ENCODE measurements at regions not wholly inside any gene's neighbourhood (a gene's known extent, or its start where the extent isn't known, plus 50 kb on each side); places are given as distances from the start of the nearest gene placed in this dataset.
"Not testable (repeated sequence)": the region's sequence is repeated elsewhere in the genome, so short reads cannot be mapped to it uniquely, and the experiment has no call there.

DNA sequence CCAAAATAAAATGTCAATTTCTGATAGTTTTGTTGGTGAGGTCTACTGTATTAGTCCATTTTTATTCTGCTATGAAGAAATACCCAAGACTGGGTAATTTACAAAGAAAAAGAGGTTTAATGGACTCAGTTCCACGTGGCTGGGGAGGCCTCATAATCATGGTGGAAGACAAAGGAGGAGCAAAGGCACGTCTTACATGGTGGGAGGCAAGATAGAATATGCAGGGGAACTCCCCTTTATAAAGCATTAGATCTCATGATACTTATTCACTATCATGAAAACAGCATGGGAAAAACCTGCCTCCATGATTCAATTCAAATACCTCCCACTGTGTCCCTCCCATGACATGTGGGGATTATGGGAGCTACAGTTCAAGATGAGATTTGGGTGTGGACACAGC is 204.5 kb upstream of the ZEB2 start:
- TF ChIP-seq, protein P1, sequence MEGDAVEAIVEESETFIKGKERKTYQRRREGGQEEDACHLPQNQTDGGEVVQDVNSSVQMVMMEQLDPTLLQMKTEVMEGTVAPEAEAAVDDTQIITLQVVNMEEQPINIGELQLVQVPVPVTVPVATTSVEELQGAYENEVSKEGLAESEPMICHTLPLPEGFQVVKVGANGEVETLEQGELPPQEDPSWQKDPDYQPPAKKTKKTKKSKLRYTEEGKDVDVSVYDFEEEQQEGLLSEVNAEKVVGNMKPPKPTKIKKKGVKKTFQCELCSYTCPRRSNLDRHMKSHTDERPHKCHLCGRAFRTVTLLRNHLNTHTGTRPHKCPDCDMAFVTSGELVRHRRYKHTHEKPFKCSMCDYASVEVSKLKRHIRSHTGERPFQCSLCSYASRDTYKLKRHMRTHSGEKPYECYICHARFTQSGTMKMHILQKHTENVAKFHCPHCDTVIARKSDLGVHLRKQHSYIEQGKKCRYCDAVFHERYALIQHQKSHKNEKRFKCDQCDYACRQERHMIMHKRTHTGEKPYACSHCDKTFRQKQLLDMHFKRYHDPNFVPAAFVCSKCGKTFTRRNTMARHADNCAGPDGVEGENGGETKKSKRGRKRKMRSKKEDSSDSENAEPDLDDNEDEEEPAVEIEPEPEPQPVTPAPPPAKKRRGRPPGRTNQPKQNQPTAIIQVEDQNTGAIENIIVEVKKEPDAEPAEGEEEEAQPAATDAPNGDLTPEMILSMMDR (tag by site-specific recombination; IDR thresholded peaks at IDR 0.05): not testable (repeated sequence)
- TF ChIP-seq ZNF391 (tag by site-specific recombination; IDR thresholded peaks at IDR 0.05; ENCODE audit: borderline replicate concordance, low read depth); ZNF514 (tag by site-specific recombination; IDR thresholded peaks at IDR 0.05); KLF7 (tag by site-specific recombination; IDR thresholded peaks at IDR 0.05; ENCODE audit: borderline replicate concordance); YY1 (tag by site-specific recombination; IDR thresholded peaks at IDR 0.05); RBAK (tag by site-specific recombination; IDR thresholded peaks at IDR 0.05): not testable (repeated sequence)
- TF ChIP-seq, protein P2, sequence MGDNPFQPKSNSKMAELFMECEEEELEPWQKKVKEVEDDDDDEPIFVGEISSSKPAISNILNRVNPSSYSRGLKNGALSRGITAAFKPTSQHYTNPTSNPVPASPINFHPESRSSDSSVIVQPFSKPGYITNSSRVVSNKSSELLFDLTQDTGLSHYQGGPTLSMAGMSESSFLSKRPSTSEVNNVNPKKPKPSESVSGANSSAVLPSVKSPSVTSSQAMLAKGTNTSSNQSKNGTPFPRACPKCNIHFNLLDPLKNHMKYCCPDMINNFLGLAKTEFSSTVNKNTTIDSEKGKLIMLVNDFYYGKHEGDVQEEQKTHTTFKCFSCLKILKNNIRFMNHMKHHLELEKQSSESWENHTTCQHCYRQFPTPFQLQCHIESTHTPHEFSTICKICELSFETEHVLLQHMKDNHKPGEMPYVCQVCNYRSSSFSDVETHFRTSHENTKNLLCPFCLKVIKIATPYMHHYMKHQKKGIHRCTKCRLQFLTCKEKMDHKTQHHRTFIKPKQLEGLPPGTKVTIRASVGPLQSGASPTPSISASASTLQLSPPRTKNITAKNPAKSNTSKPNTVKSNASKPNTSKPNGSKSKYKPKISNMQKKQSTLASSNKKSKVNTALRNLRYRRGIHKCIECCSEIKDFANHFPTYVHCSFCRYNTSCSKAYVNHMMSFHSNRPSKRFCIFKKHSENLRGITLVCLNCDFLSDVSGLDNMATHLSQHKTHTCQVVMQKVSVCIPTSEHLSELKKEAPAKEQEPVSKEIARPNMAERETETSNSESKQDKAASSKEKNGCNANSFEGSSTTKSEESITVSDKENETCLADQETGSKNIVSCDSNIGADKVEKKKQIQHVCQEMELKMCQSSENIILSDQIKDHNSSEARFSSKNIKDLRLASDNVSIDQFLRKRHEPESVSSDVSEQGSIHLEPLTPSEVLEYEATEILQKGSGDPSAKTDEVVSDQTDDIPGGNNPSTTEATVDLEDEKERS (tag by site-specific recombination; IDR thresholded peaks at IDR 0.05): not testable (repeated sequence)
- TF ChIP-seq, protein P3, sequence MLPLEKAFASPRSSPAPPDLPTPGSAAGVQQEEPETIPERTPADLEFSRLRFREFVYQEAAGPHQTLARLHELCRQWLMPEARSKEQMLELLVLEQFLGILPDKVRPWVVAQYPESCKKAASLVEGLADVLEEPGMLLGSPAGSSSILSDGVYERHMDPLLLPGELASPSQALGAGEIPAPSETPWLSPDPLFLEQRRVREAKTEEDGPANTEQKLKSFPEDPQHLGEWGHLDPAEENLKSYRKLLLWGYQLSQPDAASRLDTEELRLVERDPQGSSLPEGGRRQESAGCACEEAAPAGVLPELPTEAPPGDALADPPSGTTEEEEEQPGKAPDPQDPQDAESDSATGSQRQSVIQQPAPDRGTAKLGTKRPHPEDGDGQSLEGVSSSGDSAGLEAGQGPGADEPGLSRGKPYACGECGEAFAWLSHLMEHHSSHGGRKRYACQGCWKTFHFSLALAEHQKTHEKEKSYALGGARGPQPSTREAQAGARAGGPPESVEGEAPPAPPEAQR (tag by site-specific recombination; IDR thresholded peaks at IDR 0.05): not testable (repeated sequence)

Data from HEK293 (cell line).